SH-SY5Y (cell line): ENCODE measurements at regions not wholly inside any gene's neighbourhood (a gene's known extent, or its start where the extent isn't known, plus 50 kb on each side); places are given as distances from the start of the nearest gene placed in this dataset.

Experiments used
- GATA2 ChIP-seq: IDR thresholded peaks from 2 replicates; pipeline ENCODE4 v1.6.1; 2011; ENCODE audit warnings: mild to moderate bottlenecking, low read depth, low read length
- GATA3 ChIP-seq: IDR thresholded peaks from 2 replicates; pipeline ENCODE4 v1.6.1; 2011; ENCODE audit warnings: low read depth, mild to moderate bottlenecking, low read length, moderate library complexity

- TF ChIP-seq GATA3, result no peak
- TF ChIP-seq GATA2, result no peak
These were observed 63.4 kb upstream of the ZNF469 start for GRCh38 chr16:88319116-88319965.

GRCh38 chr16:88320947-88321634, 61.7 kb upstream of the ZNF469 start:
- TF ChIP-seq GATA2 (no peak), GATA3 (no peak)

GRCh38 chr16:88321635-88322499, 60.9 kb upstream of the ZNF469 start:
- TF ChIP-seq GATA2 (no peak), GATA3 (no peak)

DNA sequence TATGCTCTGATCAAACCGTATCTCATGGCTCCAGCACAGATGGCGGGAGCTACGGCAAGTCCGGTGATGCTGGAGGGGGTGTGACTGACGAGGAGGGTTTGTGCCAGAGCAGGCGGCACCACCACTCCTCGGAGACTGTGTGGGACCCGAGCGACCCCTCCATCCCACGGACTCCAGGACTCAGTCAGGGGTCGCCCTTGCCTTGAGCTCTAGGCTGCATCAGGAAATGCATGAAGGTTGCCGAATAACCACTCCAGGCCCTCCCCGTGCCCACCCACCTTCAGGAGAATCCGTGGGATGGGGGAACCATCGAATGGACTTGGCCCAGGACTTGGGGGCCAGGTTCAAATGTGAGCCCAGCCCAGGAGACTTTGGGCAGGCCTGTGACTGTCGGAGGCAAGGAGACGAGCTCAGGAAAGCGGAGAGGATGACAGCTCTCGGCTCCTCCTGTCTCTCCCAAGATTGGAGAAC, 60.2 kb upstream of the ZNF469 start:
- TF ChIP-seq GATA2 (no peak), GATA3 (no peak)

DNA sequence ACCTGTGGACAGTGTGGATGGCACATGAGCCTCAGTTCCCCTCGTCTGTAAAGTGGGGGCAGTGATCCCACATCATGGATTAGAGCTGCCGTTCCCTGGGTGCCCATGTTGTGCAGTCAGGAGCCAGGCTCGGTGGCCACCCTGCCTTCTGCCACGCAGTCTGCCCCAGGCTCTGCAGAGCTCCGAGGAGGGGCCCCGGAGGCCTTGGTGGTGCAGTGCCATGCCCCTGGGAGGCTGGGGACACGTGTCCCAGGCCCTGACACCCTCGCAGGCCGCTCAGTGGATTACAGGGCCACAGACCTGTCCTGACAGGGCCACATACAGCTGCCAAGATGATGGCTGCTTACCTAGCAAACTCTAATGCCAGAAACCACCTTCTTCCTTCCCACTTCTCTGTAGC, 59.7 kb upstream of the ZNF469 start:
- no peak for TF ChIP-seq GATA2
- TF ChIP-seq GATA3, result no peak

DNA sequence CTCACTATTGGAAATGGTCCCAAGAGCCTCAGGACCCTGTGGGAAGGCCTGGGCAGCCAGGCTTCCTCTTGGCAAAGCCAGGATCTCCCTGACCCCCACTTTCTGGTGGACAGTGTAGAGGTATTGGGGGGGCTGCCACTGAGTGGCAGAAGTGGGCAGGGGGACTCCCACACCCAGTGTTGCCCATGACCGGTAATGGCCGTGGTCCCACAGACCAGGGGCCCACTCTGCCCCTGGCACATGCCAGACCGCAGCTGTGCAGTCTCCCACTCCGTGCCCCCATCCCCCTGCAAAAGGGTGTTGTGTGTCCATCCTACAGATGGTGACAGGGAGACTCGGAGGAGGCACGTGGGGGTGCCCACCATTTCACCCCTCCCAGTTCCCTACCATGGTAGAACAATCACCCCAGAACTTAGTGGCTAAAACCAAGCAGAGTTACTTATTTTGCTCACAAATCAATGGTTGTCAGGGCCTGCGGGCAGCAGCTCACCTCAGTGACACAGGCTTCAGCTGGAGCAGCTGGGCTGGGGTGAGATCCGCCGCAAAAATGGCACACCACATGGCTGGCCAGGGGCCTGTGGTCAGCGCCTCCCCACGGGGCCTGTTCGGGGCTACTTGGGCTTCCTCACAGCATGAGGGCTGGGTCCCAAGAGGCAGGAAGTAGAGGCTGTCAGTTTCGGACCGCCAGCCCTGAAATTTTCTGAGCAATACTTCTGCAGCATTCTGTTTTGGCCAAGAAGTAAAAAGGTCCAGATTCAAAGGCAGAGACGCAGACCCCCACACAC, 59.0 kb upstream of the ZNF469 start:
- TF ChIP-seq GATA3 (no peak), GATA2 (no peak)

DNA sequence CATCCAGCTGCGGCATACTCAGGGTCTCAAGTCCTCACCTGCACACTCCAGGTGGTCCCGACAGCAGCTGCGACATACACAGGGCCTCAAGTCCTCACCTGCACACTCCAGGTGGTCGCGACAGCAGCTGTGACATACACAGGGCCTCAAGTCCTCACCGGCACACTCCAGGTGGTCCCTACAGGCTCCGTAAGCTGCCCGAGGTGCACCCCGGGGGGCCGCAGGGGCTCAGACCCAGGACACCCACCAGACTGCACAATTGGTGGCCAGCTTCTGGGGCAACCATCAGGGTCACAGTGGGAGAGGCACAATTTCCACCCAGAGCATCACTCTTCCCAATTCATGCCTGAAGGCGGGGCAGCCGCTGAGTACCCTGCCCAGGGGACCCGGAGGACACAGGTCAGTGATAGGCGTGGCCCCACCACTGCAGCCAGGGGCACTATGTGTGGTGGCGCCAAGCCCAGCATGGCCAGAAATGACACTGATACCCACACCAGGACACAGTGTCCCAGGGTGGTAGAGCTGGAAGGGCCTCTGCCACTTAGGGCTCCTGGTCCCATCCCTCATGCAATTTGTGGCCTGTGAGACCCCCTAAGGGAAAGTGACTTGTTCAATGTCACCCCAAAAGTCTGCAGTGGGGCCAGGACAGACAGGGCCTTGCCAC, 57.5 kb upstream of the ZNF469 start:
- TF ChIP-seq GATA3, result no peak
- no peak for TF ChIP-seq GATA2

- no peak for TF ChIP-seq GATA3
- no peak for TF ChIP-seq GATA2
These were observed 56.8 kb upstream of the ZNF469 start for GRCh38 chr16:88325976-88326375.

GRCh38 chr16:88326611-88327485, 55.9 kb upstream of the ZNF469 start:
- TF ChIP-seq GATA3, result no peak
- TF ChIP-seq GATA2, result no peak

DNA sequence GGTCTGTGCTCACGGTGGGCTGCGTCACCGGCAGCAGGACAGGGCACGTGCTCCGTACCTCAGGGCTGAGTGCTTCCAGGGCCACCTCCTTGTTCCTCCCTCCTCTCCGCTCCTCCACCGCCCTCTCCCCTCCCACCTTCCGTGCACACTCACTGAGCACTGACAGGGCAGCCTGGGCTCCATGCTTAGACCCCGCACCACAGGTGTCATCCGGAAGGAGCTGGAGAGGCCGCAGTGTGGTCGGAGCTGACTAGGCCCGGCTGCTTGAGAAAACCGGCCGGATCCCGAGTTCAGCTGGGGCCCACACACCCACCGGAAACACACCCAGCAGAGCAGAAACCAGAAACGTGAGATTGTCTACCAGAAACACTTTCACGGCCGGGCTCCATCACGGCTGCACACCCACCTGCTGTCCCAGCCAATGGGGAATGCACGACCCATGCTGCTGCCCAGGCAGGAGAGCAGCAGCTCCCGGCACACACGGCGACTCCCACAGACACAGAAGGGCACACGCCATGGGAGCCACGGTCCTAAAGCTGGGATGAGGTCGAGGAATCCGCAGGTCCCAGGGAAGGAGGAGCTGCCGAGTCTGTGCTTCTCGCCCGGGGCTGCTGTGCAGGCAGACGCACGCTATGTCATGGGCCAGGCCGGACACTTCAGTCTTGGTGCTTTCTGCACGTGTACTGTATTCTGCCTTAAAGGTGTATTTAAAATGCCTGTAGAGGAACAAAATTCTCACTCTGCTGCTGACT, 55.0 kb upstream of the ZNF469 start:
- no peak for TF ChIP-seq GATA2
- TF ChIP-seq GATA3, result no peak

GRCh38 chr16:88328313-88328980, 54.3 kb upstream of the ZNF469 start:
- no peak for TF ChIP-seq GATA2
- no peak for TF ChIP-seq GATA3
